ENCODE measurements at regions not wholly inside any gene's neighbourhood (a gene's known extent, or its start where the extent isn't known, plus 50 kb on each side); places are given as distances from the start of the nearest gene placed in this dataset.

- H3K4me3 ChIP-seq (replicated peaks in 1 of 2; ENCODE audit: low read depth in 1 of 2, low read length in 2 of 2): no peak overlapping the region
- no peaks in the 10 kb centered on the region for H4K20me1 ChIP-seq (ENCODE audit: insufficient read depth)
- ATAC-seq: no peak
- H3K79me2 ChIP-seq (ENCODE audit: insufficient read depth, low read length): no peaks in the 10 kb centered on the region
- H3K9ac ChIP-seq (ENCODE audit: low read length): no peak overlapping the region
- no peaks in the 10 kb centered on the region for H3K9me2 ChIP-seq (ENCODE audit: insufficient read depth)
- ChIA-PET RAD21 (ENCODE audit: low non-redundant PET in 1 of 2, low total read pairs in 2 of 2, uncharacterized antibody in 2 of 2, unreplicated experiment in 2 of 2) (no interaction called here), POLR2A (no interaction called here), CTCF (no interaction called here)
- peaks cover 50% of the 10 kb centered on the region; the same call in 1 of the 2 replicates for H3K27me3 ChIP-seq (ENCODE audit: insufficient read depth, low read length)
- no peaks in the 10 kb centered on the region for H3K9me3 ChIP-seq (ENCODE audit: control insufficient read depth in 1 of 2, insufficient read depth in 1 of 2, low read depth in 1 of 2, low read length in 2 of 2)
- no TSS peak for BruUV-seq (replicated peaks)
- H2AFZ ChIP-seq (ENCODE audit: low read depth, low read length, poor library complexity, severe bottlenecking): no peak overlapping the region
- no peak overlapping the region for H3K27ac ChIP-seq (ENCODE audit: low read depth, low read length)
- peaks cover 12 to 28% of the 10 kb centered on the region in 2 experiments for H3K4me1 ChIP-seq (ENCODE audit: control insufficient read depth in 1 of 2, insufficient read depth in 2 of 2, low read length in 2 of 2)
- no peak overlapping the region for H3K4me2 ChIP-seq (ENCODE audit: low read length)
- intact Hi-C loops (cut with micrococcal nuclease): no loop called here
- TF ChIP-seq ZNF274 (IDR thresholded peaks at IDR 0.05; ENCODE audit: low read depth, low read length) (no peak), POLR2A (IDR thresholded peaks at IDR 0.05; ENCODE audit: borderline replicate concordance, extremely low read depth, insufficient read depth, insufficient read length) (no peak), ATF3 (IDR thresholded peaks at IDR 0.05) (no peak), CTCF (IDR thresholded peaks at IDR 0.05 in 2 of 3, conservative IDR thresholded peaks at IDR 0.05 in 1 of 3; ENCODE audit: borderline replicate concordance in 1 of 3, insufficient read depth in 1 of 3, low read depth in 2 of 3, low read length in 2 of 3) (no peak), EZH2 (IDR thresholded peaks at IDR 0.05) (no peak), ZBTB33 (IDR thresholded peaks at IDR 0.05; ENCODE audit: extremely low read depth, insufficient replicate concordance, low read length) (no peak), ZFX (IDR thresholded peaks at IDR 0.05) (no peak), FOSL1 (IDR thresholded peaks at IDR 0.05; ENCODE audit: low read depth) (no peak), JUND (IDR thresholded peaks at IDR 0.05) (no peak), TCF7L2 (IDR thresholded peaks at IDR 0.05; ENCODE audit: borderline replicate concordance, extremely low read depth, insufficient read depth, insufficient read length) (no peak), CEBPB (IDR thresholded peaks at IDR 0.05; ENCODE audit: low read depth) (no peak), ELF1 (IDR thresholded peaks at IDR 0.05; ENCODE audit: borderline replicate concordance, low read depth) (no peak)
- no peak for DNase-seq (ENCODE audit: low read depth, low spot score)
- H3K36me3 ChIP-seq (ENCODE audit: control insufficient read depth in 1 of 2, insufficient read depth in 2 of 2, low read length in 2 of 2): no peaks in the 10 kb centered on the region
Measured at GRCh38 chr2:234199996-234200395, 149.5 kb downstream of the SPP2 start.

Measured in HCT116 (cell line).